ENCODE measurements at regions not wholly inside any gene's neighbourhood (a gene's known extent, or its start where the extent isn't known, plus 50 kb on each side); places are given as distances from the start of the nearest gene placed in this dataset.

GRCh38 chr4:43742083-43742482 is 706.5 kb downstream of the KCTD8 start:
- TF ChIP-seq CTCF (IDR thresholded peaks at IDR 0.05; ENCODE audit: poor library complexity) (no peak), EZH2 (IDR thresholded peaks at IDR 0.05; ENCODE audit: borderline replicate concordance) (no peak)
